Fibroblast of lung (primary cell): ENCODE measurements at regions not wholly inside any gene's neighbourhood (a gene's known extent, or its start where the extent isn't known, plus 50 kb on each side); places are given as distances from the start of the nearest gene placed in this dataset.

Experiments
- EZH2 ChIP-seq: IDR thresholded peaks from 2 replicates; pipeline ENCODE4 v1.5.1; 2012; ENCODE audit warnings: low read length, control low read depth, mild to moderate bottlenecking; ENCODE audit errors: missing control alignments
- TF ChIP-seq, protein P1 (sequence below), 2 donors: IDR thresholded peaks in 1 of 2; conservative IDR thresholded peaks in 1 of 2; 1 replicate in 1 of 2; 2 replicates in 1 of 2; pipeline ENCODE4 v1.5.1; 2011 to 2012; ENCODE audit warnings: low read length in 2 of 2, control low read depth in 1 of 2, inconsistent platforms in 1 of 2, low read depth in 1 of 2, mild to moderate bottlenecking in 1 of 2

DNA sequence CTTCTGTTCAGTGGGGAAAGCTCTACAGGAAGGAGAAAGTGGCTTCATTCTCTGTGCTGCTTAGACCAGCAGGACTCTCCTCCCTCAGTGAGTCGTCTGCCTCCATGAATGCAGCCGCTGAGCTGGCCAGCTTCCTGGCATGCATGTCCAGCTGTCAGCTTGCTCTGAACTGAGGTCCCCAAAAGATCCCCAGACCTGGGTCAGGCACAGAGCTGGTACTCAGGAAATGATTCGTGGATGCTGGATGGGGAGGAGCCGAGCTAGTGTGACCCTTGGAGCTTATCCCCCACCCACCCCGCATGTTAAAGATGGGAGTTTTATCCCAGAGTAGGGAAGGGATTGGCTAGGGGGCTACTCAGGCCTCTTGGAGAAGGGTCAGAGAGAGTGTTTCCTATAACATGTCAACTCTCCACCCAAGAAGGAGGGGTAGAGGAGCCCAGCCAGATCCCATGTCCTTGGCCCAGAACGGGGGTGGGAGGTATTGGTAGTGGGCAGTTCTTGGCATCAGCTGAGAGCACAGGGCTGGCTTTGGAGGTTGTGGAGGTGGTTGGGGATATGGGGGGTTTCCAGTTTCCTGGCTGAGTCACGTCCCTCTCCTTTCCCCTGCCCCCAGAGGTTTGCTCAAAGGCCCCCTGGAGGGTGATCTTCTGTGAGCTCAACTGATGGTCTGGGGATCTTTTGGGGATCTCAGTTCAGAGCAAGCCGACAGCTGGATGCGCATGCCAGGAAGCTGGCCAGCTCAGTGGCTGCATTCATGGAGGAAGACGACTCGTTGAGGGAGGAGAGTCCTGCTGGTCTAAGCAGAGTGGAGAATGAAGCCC, 110.1 kb downstream of the FOXD2 start:
- TF ChIP-seq, protein P1, sequence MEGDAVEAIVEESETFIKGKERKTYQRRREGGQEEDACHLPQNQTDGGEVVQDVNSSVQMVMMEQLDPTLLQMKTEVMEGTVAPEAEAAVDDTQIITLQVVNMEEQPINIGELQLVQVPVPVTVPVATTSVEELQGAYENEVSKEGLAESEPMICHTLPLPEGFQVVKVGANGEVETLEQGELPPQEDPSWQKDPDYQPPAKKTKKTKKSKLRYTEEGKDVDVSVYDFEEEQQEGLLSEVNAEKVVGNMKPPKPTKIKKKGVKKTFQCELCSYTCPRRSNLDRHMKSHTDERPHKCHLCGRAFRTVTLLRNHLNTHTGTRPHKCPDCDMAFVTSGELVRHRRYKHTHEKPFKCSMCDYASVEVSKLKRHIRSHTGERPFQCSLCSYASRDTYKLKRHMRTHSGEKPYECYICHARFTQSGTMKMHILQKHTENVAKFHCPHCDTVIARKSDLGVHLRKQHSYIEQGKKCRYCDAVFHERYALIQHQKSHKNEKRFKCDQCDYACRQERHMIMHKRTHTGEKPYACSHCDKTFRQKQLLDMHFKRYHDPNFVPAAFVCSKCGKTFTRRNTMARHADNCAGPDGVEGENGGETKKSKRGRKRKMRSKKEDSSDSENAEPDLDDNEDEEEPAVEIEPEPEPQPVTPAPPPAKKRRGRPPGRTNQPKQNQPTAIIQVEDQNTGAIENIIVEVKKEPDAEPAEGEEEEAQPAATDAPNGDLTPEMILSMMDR (conservative IDR thresholded peaks at IDR 0.05 in 1 of 2, IDR thresholded peaks at IDR 0.05 in 1 of 2; ENCODE audit: low read depth in 1 of 2, low read length in 2 of 2), result no peak
- no peak for TF ChIP-seq EZH2
